Mucosa of descending colon (tissue), 3 donors: ENCODE measurements at regions not wholly inside any gene's neighbourhood (a gene's known extent, or its start where the extent isn't known, plus 50 kb on each side); places are given as distances from the start of the nearest gene placed in this dataset.

Experiments used
- ATAC-seq: fragments of 200-7000 bp; cut with Tn5 transposase; one replicate; pipeline ENCODE4 v1.9.1; 2020; ENCODE audit warnings: mild to moderate bottlenecking, moderate library complexity
- DNase-seq, 3 donors: peaks; one replicate each; pipeline ENCODE4 v3.0.0-alpha.2; 2020
- H3K36me3 ChIP-seq: fragments of 200-600 bp; one replicate; pipeline ENCODE4 v1.8.0; 2021; ENCODE audit warnings: low read depth, mild to moderate bottlenecking
- H3K4me1 ChIP-seq: fragments of 200-600 bp; one replicate; pipeline ENCODE4 v1.8.0; 2021; ENCODE audit warnings: low read depth, mild to moderate bottlenecking
- H3K4me3 ChIP-seq: fragments of 200-600 bp; one replicate; pipeline ENCODE4 v1.8.0; 2021; ENCODE audit warnings: mild to moderate bottlenecking
- H3K9me3 ChIP-seq: fragments of 200-600 bp; one replicate; pipeline ENCODE4 v1.8.0; 2021; ENCODE audit warnings: mild to moderate bottlenecking
- CTCF ChIP-seq: fragments of 200-600 bp; IDR thresholded peaks from one replicate; pipeline ENCODE4 v1.8.0; 2022; ENCODE audit warnings: antibody characterized with exemption, mild to moderate bottlenecking
- intact Hi-C, 2 donors: fragments of 100-400 bp; cut with DNase I in 1 of 2; cut with micrococcal nuclease in 1 of 2; formaldehyde crosslinking; loops; one replicate each; pipeline versions ENCODE4 v1.11.0 to v1.11.1; 2022; cut with DNase I, micrococcal nuclease
- donor health status: DM: no; HTN: no; CAD: no; lungs with moderate emphysema.
- donor health status: DM: no; HTN: no; CAD: no.
- donor health status: DM: no; HTN: yes; CAD: no.

GRCh38 chr2:67082813-67083212, 314.3 kb upstream of the ETAA1 start:
- Histone ChIP-seq H3K4me1 (no peaks in the 10 kb centered on the region), H3K36me3 (no peaks in the 10 kb centered on the region), H3K9me3 (no peaks in the 10 kb centered on the region), H3K4me3 (no peak overlapping the region)
- ATAC-seq = no peak
- no peak for TF ChIP-seq CTCF
- DNase-seq = no peak
- intact Hi-C loops = no loop called here

GRCh38 chr2:67083951-67084350, 313.2 kb upstream of the ETAA1 start:
- DNase-seq (no peak), ATAC-seq (no peak)
- intact Hi-C loops = no loop called here
- Histone ChIP-seq H3K4me3 (no peak overlapping the region), H3K4me1 (no peaks in the 10 kb centered on the region), H3K9me3 (no peaks in the 10 kb centered on the region), H3K36me3 (no peaks in the 10 kb centered on the region)
- no peak for TF ChIP-seq CTCF

GRCh38 chr2:67085146-67085545, 312.0 kb upstream of the ETAA1 start:
- DNase-seq = no peak
- Histone ChIP-seq H3K9me3 (no peaks in the 10 kb centered on the region), H3K4me1 (no peaks in the 10 kb centered on the region), H3K4me3 (no peak overlapping the region), H3K36me3 (no peaks in the 10 kb centered on the region)
- intact Hi-C loops = no loop called here
- no peak for ATAC-seq
- TF ChIP-seq CTCF = no peak

GRCh38 chr2:67091681-67092080, 305.5 kb upstream of the ETAA1 start:
- Histone ChIP-seq H3K36me3 (no peaks in the 10 kb centered on the region), H3K9me3 (no peaks in the 10 kb centered on the region), H3K4me3 (no peak overlapping the region), H3K4me1 (no peaks in the 10 kb centered on the region)
- TF ChIP-seq CTCF = no peak
- no peak for ATAC-seq
- no peak for DNase-seq
- intact Hi-C loops = no loop called here

GRCh38 chr2:67095121-67095520, 302.0 kb upstream of the ETAA1 start:
- H3K9me3 ChIP-seq = no peaks in the 10 kb centered on the region
- no peak for DNase-seq
- no peak for ATAC-seq
- H3K4me3 ChIP-seq = no peak overlapping the region
- H3K36me3 ChIP-seq = no peaks in the 10 kb centered on the region
- H3K4me1 ChIP-seq = no peaks in the 10 kb centered on the region
- TF ChIP-seq CTCF = no peak
- intact Hi-C loops = no loop called here

GRCh38 chr2:67096886-67097285, 300.2 kb upstream of the ETAA1 start:
- Histone ChIP-seq H3K9me3 (no peaks in the 10 kb centered on the region), H3K36me3 (no peaks in the 10 kb centered on the region), H3K4me1 (no peaks in the 10 kb centered on the region), H3K4me3 (no peak overlapping the region)
- intact Hi-C loops = no loop called here
- DNase-seq (no peak), ATAC-seq (no peak)
- no peak for TF ChIP-seq CTCF
